GM12873 (cell line): ENCODE measurements at regions not wholly inside any gene's neighbourhood (a gene's known extent, or its start where the extent isn't known, plus 50 kb on each side); places are given as distances from the start of the nearest gene placed in this dataset.

Source experiments
- CTCF ChIP-seq: IDR thresholded peaks from 2 replicates; pipeline ENCODE4 v1.5.1; 2012; ENCODE audit warnings: low read depth, mild to moderate bottlenecking, moderate library complexity, low read length, control low read depth; ENCODE audit not compliant: insufficient read depth; ENCODE audit errors: missing control alignments

DNA sequence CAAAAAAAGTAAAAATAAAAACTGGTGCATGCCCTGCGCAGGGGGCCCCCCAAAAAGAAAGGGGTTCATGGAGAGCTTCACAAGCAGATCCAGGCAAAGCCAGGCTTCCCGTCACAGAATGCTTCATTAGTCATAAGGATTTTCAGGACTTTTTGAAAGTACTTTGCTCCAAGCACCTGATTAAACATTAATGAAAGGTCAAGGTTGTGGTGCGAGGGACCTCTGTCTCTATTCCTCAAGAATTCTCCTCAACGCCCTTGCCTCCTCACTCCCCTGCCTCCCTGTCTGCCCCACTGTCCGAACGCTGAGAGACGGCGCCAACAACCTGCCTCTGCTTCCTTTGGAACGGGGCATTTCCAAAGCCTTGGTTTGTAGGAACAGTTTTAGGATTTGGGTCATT, 240.1 kb upstream of the IGF1R start:
- no peak for TF ChIP-seq CTCF

- no peak for TF ChIP-seq CTCF
Measured at GRCh38 chr15:98410328-98410727, 238.0 kb upstream of the IGF1R start.

DNA sequence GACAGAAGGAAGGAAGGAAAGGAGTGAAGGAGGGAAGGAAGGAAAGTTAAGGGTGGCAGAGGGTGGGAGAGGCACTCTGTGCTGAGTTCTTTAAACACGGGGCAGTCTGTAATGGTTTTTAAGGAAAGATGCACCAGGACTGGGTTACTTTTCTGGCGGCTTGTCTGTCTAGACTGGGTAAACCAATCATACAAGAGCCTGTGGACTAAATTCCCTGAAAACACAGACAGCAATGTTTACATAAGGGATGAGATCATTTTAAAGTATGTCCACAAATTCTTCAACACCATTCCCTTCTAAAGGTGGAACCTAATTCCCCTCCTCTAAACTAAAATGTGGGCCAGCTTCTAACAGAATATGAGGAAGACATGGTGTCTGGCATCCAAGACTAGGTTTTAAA, 235.5 kb upstream of the IGF1R start:
- TF ChIP-seq CTCF, result no peak

DNA sequence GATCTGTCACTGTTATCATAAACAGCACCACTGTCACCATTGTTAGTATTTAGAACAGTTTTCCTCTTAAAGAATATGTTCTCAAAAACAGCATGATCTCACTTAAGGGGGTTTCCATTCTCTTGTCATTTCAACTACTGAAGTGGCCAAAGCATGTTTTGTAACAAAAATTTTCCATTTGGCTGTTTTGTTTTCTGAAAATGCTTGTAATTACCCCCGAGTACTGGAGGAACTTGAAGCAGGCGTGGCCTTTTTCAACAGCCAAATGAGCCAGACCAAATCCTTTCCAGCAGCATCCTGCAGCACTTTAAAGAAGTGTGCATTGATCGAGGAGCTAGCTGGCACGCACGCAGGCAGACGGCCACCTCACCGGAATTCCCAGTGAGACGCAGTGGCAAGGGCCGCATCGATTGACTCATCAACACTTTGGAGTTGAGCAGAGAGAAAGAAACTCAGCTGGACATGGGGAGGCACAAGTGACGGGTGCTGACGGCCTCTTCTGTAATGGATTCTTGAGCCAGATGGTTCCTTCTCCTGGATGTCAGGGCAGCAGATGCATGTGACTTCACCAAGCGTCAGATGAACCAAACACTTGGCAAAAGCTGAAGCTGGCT, 234.3 kb upstream of the IGF1R start:
- no peak for TF ChIP-seq CTCF

GRCh38 chr15:98416222-98416855, 232.0 kb upstream of the IGF1R start:
- no peak for TF ChIP-seq CTCF

DNA sequence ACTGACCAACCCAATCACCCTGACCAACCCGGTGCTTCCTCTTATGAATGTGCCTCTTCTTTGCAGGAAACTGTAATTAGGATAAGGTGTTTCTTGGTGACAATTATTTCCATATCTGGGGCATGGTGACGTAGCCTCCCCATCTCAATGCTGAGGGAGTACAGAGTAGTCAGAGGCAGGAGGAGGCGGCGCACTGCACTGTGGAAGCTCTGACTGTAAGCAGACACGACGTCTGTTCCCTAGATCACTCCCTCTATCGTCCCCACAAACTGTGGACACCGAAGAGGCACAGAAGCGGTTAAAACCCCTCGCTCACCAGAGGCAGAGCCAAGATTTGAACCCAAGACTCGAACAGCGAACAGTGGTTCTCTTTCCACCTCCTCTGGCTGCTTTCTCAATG, 231.0 kb upstream of the IGF1R start:
- TF ChIP-seq CTCF, result no peak

DNA sequence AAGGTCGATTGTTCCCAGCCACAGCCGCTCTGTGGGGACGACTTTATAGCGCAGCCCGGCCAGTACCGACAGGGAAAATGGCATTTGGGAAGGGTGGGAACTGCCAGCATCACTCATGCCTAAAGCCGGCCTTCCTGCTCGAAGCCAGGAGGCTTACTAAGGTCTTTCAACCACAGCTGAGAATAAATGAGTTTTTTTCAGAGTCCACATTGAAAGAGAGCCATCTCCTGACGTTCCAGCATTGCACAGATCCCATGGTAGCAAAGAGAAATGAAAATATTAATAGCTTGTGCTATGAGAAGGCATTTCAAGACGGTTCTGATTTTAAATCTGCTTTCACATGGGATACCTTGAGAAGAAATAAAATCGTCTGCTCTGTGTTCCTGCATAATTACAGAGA, 230.2 kb upstream of the IGF1R start:
- no peak for TF ChIP-seq CTCF
